HepG2 (cell line): ENCODE measurements at regions not wholly inside any gene's neighbourhood (a gene's known extent, or its start where the extent isn't known, plus 50 kb on each side); places are given as distances from the start of the nearest gene placed in this dataset.

Experiments used
- AGO2 ChIP-seq: fragments of 200-400 bp; formaldehyde crosslinking; optimal IDR thresholded peaks from 2 replicates; pipeline ENCODE3; 2017; ENCODE audit warnings: mild to moderate bottlenecking, low read depth, low read length, moderate library complexity
- ARNT ChIP-seq: fragments of 450-650 bp; IDR thresholded peaks from 2 replicates; pipeline ENCODE4 v1.6.1; 2017
- BRCA1 ChIP-seq: sonication (generic); formaldehyde crosslinking; IDR thresholded peaks from 2 replicates; pipeline ENCODE4 v1.4.0; 2020; ENCODE audit warnings: missing genetic modification reagents
- CTCF ChIP-seq: sonication (generic); formaldehyde crosslinking; IDR thresholded peaks from 2 replicates; pipeline ENCODE4 v1.5.0; 2020; ENCODE audit warnings: mild to moderate bottlenecking, missing genetic modification reagents, moderate library complexity
- DZIP1 ChIP-seq: sonication (generic); formaldehyde crosslinking; IDR thresholded peaks from 2 replicates; pipeline ENCODE4 v1.5.0; 2020; ENCODE audit warnings: mild to moderate bottlenecking, missing genetic modification reagents
- FOXA1 ChIP-seq, 2 experiments: fragments of 450-650 bp in 1 of 2; sonication (generic) in 1 of 2; formaldehyde crosslinking in 1 of 2; IDR thresholded peaks; 2 replicates each; pipeline versions ENCODE4 v1.4.0 to v1.6.1; 2016 to 2020; ENCODE audit warnings: missing genetic modification reagents in 1 of 2
- FOXP1 ChIP-seq, 2 experiments: fragments of 450-650 bp in 1 of 2; IDR thresholded peaks; 2 replicates each; pipeline ENCODE4 v1.6.1; 2017 to 2018; ENCODE audit warnings: antibody characterized with exemption in 1 of 2
- KLF11 ChIP-seq: IDR thresholded peaks from 2 replicates; pipeline ENCODE4 v1.6.1; 2016; ENCODE audit warnings: missing compliant biosample characterization
- MED13 ChIP-seq: sonication (generic); formaldehyde crosslinking; IDR thresholded peaks from 2 replicates; pipeline ENCODE4 v1.5.0; 2020; ENCODE audit warnings: missing genetic modification reagents
- NCOR1 ChIP-seq: fragments of 200-600 bp; sonication (generic); IDR thresholded peaks from 2 replicates; pipeline ENCODE4 v1.7.0; 2017; ENCODE audit warnings: antibody characterized with exemption, low read length, borderline replicate concordance
- PHF21A ChIP-seq: sonication (generic); formaldehyde crosslinking; IDR thresholded peaks from 2 replicates; pipeline ENCODE4 v1.5.0; 2020; ENCODE audit warnings: mild to moderate bottlenecking, missing genetic modification reagents
- SATB2 ChIP-seq: sonication (generic); formaldehyde crosslinking; IDR thresholded peaks from 2 replicates; pipeline ENCODE4 v1.5.0; 2020; ENCODE audit warnings: missing genetic modification reagents
- TBX3 ChIP-seq: fragments of 450-650 bp; IDR thresholded peaks from 2 replicates; pipeline ENCODE4 v1.6.1; 2017; ENCODE audit warnings: antibody characterized with exemption, mild to moderate bottlenecking, inconsistent platforms, borderline replicate concordance
- ZFP90 ChIP-seq: sonication (generic); formaldehyde crosslinking; IDR thresholded peaks from 2 replicates; pipeline ENCODE4 v1.8.0; 2022; ENCODE audit warnings: missing genetic modification reagents, mild to moderate bottlenecking, inconsistent platforms, borderline replicate concordance
- ZNF430 ChIP-seq: sonication (generic); formaldehyde crosslinking; IDR thresholded peaks from 2 replicates; pipeline ENCODE4 v1.9.0; 2021; ENCODE audit warnings: mild to moderate bottlenecking, missing genetic modification reagents
- ZNF598 ChIP-seq: sonication (generic); formaldehyde crosslinking; IDR thresholded peaks from 2 replicates; pipeline ENCODE4 v1.5.1; 2020; ENCODE audit warnings: mild to moderate bottlenecking, missing genetic modification reagents, borderline replicate concordance
- TF ChIP-seq, protein P1 (sequence below), 2 experiments: fragments of 450-650 bp in 1 of 2; sonication (generic) in 1 of 2; formaldehyde crosslinking; IDR thresholded peaks; 2 replicates each; pipeline versions ENCODE4 v1.5.0 to v1.8.0; 2020 to 2022; ENCODE audit warnings: mild to moderate bottlenecking in 1 of 2, missing genetic modification reagents in 1 of 2
- TF ChIP-seq, protein P2 (sequence below): sonication (generic); formaldehyde crosslinking; IDR thresholded peaks from 2 replicates; pipeline ENCODE4 v1.5.1; 2020; ENCODE audit warnings: mild to moderate bottlenecking, missing genetic modification reagents, moderate library complexity
- TF ChIP-seq, protein P3 (sequence below): sonication (generic); formaldehyde crosslinking; IDR thresholded peaks from 2 replicates; pipeline ENCODE4 v1.9.0; 2021; ENCODE audit warnings: missing genetic modification reagents, borderline replicate concordance

DNA sequence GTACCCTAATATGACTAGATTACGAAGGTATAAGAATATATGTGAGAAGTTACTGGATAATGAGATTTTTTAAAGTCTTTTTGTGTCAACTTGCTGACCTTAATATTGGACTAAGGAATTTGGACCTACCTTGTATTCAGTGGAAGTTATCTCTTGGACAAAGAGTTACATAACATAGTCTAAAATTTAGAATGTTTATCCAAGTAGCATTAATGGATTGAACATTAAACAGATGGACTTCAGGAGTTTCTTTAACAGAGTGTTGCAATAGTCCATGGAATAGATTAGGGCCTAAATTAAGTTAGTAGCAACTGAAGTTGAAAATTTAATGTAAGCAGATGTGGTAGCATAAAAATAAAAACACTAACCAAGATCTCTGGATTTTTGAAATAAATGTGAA lies 266.4 kb downstream of the PYDC2 start (continued):
- TF ChIP-seq ZNF430 (CRISPR knock-in tag), result no peak
- TF ChIP-seq NCOR1, result peak; percentile 74; the same call in 1 of the 2 replicates
- no peak for TF ChIP-seq BRCA1 (CRISPR knock-in tag)
- TF ChIP-seq TBX3, result no peak
- no peak for TF ChIP-seq ZFP90
- no peak for TF ChIP-seq FOXA1 (IDR thresholded peaks at IDR 0.05)
- no peak; the same call in 1 of the 2 replicates for TF ChIP-seq FOXA1 (CRISPR knock-in tag; IDR thresholded peaks at IDR 0.05)
- no peak for TF ChIP-seq MED13 (CRISPR knock-in tag)
- TF ChIP-seq FOXP1 (IDR thresholded peaks at IDR 0.05), result no peak
- TF ChIP-seq FOXP1 (CRISPR knock-in tag; IDR thresholded peaks at IDR 0.05), result peak; percentile 48; the same call in 1 of the 2 replicates
- TF ChIP-seq KLF11, result no peak
- TF ChIP-seq PHF21A (CRISPR knock-in tag), result no peak
- TF ChIP-seq, protein P1, sequence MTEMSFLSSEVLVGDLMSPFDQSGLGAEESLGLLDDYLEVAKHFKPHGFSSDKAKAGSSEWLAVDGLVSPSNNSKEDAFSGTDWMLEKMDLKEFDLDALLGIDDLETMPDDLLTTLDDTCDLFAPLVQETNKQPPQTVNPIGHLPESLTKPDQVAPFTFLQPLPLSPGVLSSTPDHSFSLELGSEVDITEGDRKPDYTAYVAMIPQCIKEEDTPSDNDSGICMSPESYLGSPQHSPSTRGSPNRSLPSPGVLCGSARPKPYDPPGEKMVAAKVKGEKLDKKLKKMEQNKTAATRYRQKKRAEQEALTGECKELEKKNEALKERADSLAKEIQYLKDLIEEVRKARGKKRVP (CRISPR knock-in tag; IDR thresholded peaks at IDR 0.05), result no peak
- TF ChIP-seq, protein P2, sequence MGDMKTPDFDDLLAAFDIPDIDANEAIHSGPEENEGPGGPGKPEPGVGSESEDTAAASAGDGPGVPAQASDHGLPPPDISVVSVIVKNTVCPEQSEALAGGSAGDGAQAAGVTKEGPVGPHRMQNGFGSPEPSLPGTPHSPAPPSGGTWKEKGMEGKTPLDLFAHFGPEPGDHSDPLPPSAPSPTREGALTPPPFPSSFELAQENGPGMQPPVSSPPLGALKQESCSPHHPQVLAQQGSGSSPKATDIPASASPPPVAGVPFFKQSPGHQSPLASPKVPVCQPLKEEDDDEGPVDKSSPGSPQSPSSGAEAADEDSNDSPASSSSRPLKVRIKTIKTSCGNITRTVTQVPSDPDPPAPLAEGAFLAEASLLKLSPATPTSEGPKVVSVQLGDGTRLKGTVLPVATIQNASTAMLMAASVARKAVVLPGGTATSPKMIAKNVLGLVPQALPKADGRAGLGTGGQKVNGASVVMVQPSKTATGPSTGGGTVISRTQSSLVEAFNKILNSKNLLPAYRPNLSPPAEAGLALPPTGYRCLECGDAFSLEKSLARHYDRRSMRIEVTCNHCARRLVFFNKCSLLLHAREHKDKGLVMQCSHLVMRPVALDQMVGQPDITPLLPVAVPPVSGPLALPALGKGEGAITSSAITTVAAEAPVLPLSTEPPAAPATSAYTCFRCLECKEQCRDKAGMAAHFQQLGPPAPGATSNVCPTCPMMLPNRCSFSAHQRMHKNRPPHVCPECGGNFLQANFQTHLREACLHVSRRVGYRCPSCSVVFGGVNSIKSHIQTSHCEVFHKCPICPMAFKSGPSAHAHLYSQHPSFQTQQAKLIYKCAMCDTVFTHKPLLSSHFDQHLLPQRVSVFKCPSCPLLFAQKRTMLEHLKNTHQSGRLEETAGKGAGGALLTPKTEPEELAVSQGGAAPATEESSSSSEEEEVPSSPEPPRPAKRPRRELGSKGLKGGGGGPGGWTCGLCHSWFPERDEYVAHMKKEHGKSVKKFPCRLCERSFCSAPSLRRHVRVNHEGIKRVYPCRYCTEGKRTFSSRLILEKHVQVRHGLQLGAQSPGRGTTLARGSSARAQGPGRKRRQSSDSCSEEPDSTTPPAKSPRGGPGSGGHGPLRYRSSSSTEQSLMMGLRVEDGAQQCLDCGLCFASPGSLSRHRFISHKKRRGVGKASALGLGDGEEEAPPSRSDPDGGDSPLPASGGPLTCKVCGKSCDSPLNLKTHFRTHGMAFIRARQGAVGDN (CRISPR knock-in tag), result no peak
- TF ChIP-seq SATB2 (CRISPR knock-in tag), result 0 out of 2 replicates have a peak, but pooled peaks have one; percentile 20
- TF ChIP-seq ZNF598 (CRISPR knock-in tag), result no peak
- TF ChIP-seq, protein P3, sequence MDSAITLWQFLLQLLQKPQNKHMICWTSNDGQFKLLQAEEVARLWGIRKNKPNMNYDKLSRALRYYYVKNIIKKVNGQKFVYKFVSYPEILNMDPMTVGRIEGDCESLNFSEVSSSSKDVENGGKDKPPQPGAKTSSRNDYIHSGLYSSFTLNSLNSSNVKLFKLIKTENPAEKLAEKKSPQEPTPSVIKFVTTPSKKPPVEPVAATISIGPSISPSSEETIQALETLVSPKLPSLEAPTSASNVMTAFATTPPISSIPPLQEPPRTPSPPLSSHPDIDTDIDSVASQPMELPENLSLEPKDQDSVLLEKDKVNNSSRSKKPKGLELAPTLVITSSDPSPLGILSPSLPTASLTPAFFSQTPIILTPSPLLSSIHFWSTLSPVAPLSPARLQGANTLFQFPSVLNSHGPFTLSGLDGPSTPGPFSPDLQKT (CRISPR knock-in tag), result no peak
- TF ChIP-seq DZIP1, result no peak
- no peak for TF ChIP-seq CTCF (CRISPR knock-in tag)
- no peak for TF ChIP-seq ARNT
- no peak for TF ChIP-seq AGO2
